IMR-90 (cell line): ENCODE measurements at regions not wholly inside any gene's neighbourhood (a gene's known extent, or its start where the extent isn't known, plus 50 kb on each side); places are given as distances from the start of the nearest gene placed in this dataset.

ENCODE experiments used
- ATAC-seq: fragments of 200-7000 bp; cut with Tn5 transposase; 2 replicates; pipeline ENCODE4 v1.9.1; 2020; ENCODE audit warnings: low read depth, mild to moderate bottlenecking, moderate library complexity
- BruUV-seq: library from RNA; stranded (reverse); fragments of 400-500 nt; replicated peaks from 2 replicates; lab custom pipeline; 2021; lab: Mats Ljungman, UMichigan
- CTCF ChIA-PET: fragments of 300-600 bp; formaldehyde crosslinking; extraction: SDS; loops from one replicate; lab custom pipeline; 2021; ENCODE audit warnings: antibody characterized with exemption; lab: Yijun Ruan, JAX
- POLR2A ChIA-PET: fragments of 300-600 bp; sonication (Branson Sonifier 250); formaldehyde crosslinking; loops from one replicate; lab custom pipeline; 2022; ENCODE audit warnings: antibody characterized with exemption; ENCODE audit not compliant: unreplicated experiment; lab: Charles Lee
- DNase-seq: peaks from one replicate; pipeline ENCODE4 v3.0.0; 2013
- H2AFZ ChIP-seq: replicated peaks from 2 replicates; pipeline ENCODE3; 2013; ENCODE audit warnings: low read length, mild to moderate bottlenecking; ENCODE audit not compliant: poor library complexity
- H2AK5ac ChIP-seq: 2 replicates; pipeline ENCODE4 v1.6.1; 2013; ENCODE audit warnings: low read depth, low read length, inconsistent platforms
- H2AK9ac ChIP-seq: replicated peaks from 2 replicates; pipeline ENCODE3; 2013; ENCODE audit warnings: mild to moderate bottlenecking, low read depth, low read length, moderate library complexity; ENCODE audit not compliant: poor library complexity
- H2BK120ac ChIP-seq: 2 replicates; pipeline ENCODE4 v1.6.1; 2013; ENCODE audit warnings: low read depth, low read length, inconsistent platforms
- H2BK15ac ChIP-seq: 3 replicates; pipeline ENCODE4 v1.6.1; 2013; ENCODE audit warnings: low read depth, low read length, inconsistent platforms
- H2BK20ac ChIP-seq: 2 replicates; pipeline ENCODE4 v1.6.1; 2013; ENCODE audit warnings: low read depth, mild to moderate bottlenecking, inconsistent platforms, low read length, moderate library complexity
- H2BK5ac ChIP-seq: 2 replicates; pipeline ENCODE4 v1.6.1; 2013; ENCODE audit warnings: mild to moderate bottlenecking, low read depth, low read length, inconsistent platforms; ENCODE audit not compliant: poor library complexity, severe bottlenecking
- H3K14ac ChIP-seq: replicated peaks from 2 replicates; pipeline ENCODE4 v1.6.1; 2013; ENCODE audit warnings: low read depth, low read length, inconsistent platforms
- H3K18ac ChIP-seq: 2 replicates; pipeline ENCODE4 v1.6.1; 2013; ENCODE audit warnings: low read depth, low read length, control low read depth
- H3K23ac ChIP-seq: 2 replicates; pipeline ENCODE4 v1.6.1; 2013; ENCODE audit warnings: low read depth, low read length, inconsistent platforms
- H3K27ac ChIP-seq: 2 replicates; pipeline ENCODE4 v1.5.1; 2013; ENCODE audit warnings: mild to moderate bottlenecking, control low read depth, low read length; ENCODE audit not compliant: insufficient read depth
- H3K27me3 ChIP-seq: 2 replicates; pipeline ENCODE4 v1.6.1; 2013; ENCODE audit warnings: low read length; ENCODE audit not compliant: control insufficient read depth, insufficient read depth
- H3K36me3 ChIP-seq: 2 replicates; pipeline ENCODE4 v1.6.1; 2013; ENCODE audit warnings: low read length, mixed read lengths; ENCODE audit not compliant: control insufficient read depth, insufficient read depth
- H3K4ac ChIP-seq: 2 replicates; pipeline ENCODE4 v1.6.1; 2013; ENCODE audit warnings: low read depth, low read length, inconsistent platforms
- H3K4me1 ChIP-seq: 2 replicates; pipeline ENCODE4 v1.6.1; 2013; ENCODE audit warnings: low read length, mixed read lengths; ENCODE audit not compliant: control insufficient read depth, insufficient read depth
- H3K4me2 ChIP-seq: 2 replicates; pipeline ENCODE4 v1.6.1; 2013; ENCODE audit warnings: low read depth, mild to moderate bottlenecking, control low read depth, low read length, moderate library complexity
- H3K4me3 ChIP-seq: 2 replicates; pipeline ENCODE4 v1.5.1; 2013; ENCODE audit warnings: low read depth, mild to moderate bottlenecking, control low read depth, low read length, moderate library complexity; ENCODE audit not compliant: insufficient read depth
- H3K56ac ChIP-seq: 2 replicates; pipeline ENCODE4 v1.6.1; 2013; ENCODE audit warnings: low read length, inconsistent platforms; ENCODE audit not compliant: insufficient read depth; ENCODE audit errors: extremely low read depth
- H3K79me1 ChIP-seq, 2 experiments: 2 replicates each; pipeline ENCODE4 v1.6.1; 2013; ENCODE audit warnings: low read length in 2 of 2, inconsistent platforms in 1 of 2, low read depth in 1 of 2
- H3K9ac ChIP-seq: 2 replicates; pipeline ENCODE4 v1.6.1; 2013; ENCODE audit warnings: low read depth, low read length, control low read depth
- H3K9me1 ChIP-seq: 2 replicates; pipeline ENCODE4 v1.6.1; 2013; ENCODE audit warnings: low read length, inconsistent platforms; ENCODE audit not compliant: insufficient read depth
- H3K9me3 ChIP-seq: 2 replicates; pipeline ENCODE4 v1.6.1; 2013; ENCODE audit warnings: low read length; ENCODE audit not compliant: control insufficient read depth, insufficient read depth
- H4K20me1 ChIP-seq: 2 replicates; pipeline ENCODE4 v1.6.1; 2013; ENCODE audit warnings: low read length, inconsistent platforms; ENCODE audit not compliant: insufficient read depth
- H4K5ac ChIP-seq: 2 replicates; pipeline ENCODE4 v1.6.1; 2013; ENCODE audit warnings: mild to moderate bottlenecking, low read depth, low read length, control low read depth
- H4K8ac ChIP-seq, 2 experiments: 2 replicates each; pipeline ENCODE4 v1.6.1; 2013; ENCODE audit warnings: low read depth in 2 of 2, low read length in 2 of 2, control low read depth in 1 of 2, inconsistent platforms in 1 of 2
- H4K91ac ChIP-seq: 2 replicates; pipeline ENCODE4 v1.6.1; 2013; ENCODE audit warnings: low read depth, low read length, inconsistent platforms; ENCODE audit not compliant: insufficient read depth
- BHLHE40 ChIP-seq: fragments of 150-350 bp; IDR thresholded peaks from 2 replicates; pipeline ENCODE4 v1.6.1; 2016; ENCODE audit warnings: mild to moderate bottlenecking, low read depth, low read length
- CEBPB ChIP-seq: IDR thresholded peaks from 2 replicates; pipeline ENCODE4 v1.6.1; 2012; ENCODE audit warnings: low read depth, low read length, improper control_type of control experiment
- CHD1 ChIP-seq: IDR thresholded peaks from 2 replicates; pipeline ENCODE4 v1.6.1; 2012; ENCODE audit warnings: low read depth, low read length, improper control_type of control experiment
- FOS ChIP-seq: fragments of 150-350 bp; IDR thresholded peaks from 2 replicates; pipeline ENCODE4 v1.6.1; 2016; ENCODE audit warnings: low read depth, low read length
- MAFK ChIP-seq: IDR thresholded peaks from 2 replicates; pipeline ENCODE4 v1.6.1; 2012; ENCODE audit warnings: low read depth, low read length, improper control_type of control experiment
- MAZ ChIP-seq: IDR thresholded peaks from 2 replicates; pipeline ENCODE4 v1.6.1; 2012; ENCODE audit warnings: low read depth, mild to moderate bottlenecking, low read length, improper control_type of control experiment, moderate library complexity, borderline replicate concordance
- POLR2A ChIP-seq: IDR thresholded peaks from 2 replicates; pipeline ENCODE4 v1.6.1; 2012; ENCODE audit warnings: mild to moderate bottlenecking, low read depth, low read length
- RAD21 ChIP-seq: IDR thresholded peaks from 2 replicates; pipeline ENCODE4 v1.6.1; 2012; ENCODE audit warnings: low read length, improper control_type of control experiment
- RCOR1 ChIP-seq: IDR thresholded peaks from 2 replicates; pipeline ENCODE4 v1.6.1; 2012; ENCODE audit warnings: mild to moderate bottlenecking, low read length, improper control_type of control experiment; ENCODE audit not compliant: insufficient replicate concordance
- RFX5 ChIP-seq: IDR thresholded peaks from 2 replicates; pipeline ENCODE4 v1.8.0; 2012; ENCODE audit warnings: low read depth, mild to moderate bottlenecking, low read length, moderate library complexity
- dilution Hi-C: fragments of 300-500 bp; cut with HindIII; formaldehyde crosslinking; loops from one replicate; pipeline ENCODE4 v1.14.3; 2018; ENCODE audit warnings: low sequenced_read_pairs; ENCODE audit not compliant: unreplicated experiment
- in situ Hi-C: fragments of 300-500 bp; cut with MboI; formaldehyde crosslinking; loops from 3 replicates; pipeline ENCODE4 v1.14.3; 2019; ENCODE audit warnings: low sequenced_read_pairs, inconsistent platforms, mixed read lengths
- intact Hi-C: fragments of 100-400 bp; cut with micrococcal nuclease; formaldehyde crosslinking; loops from 2 replicates; pipeline ENCODE4 v1.10.0; 2022
- TF ChIP-seq, protein P1 (sequence below): conservative IDR thresholded peaks from 2 replicates; pipeline ENCODE4 v1.5.1; 2012; ENCODE audit warnings: mild to moderate bottlenecking, low read depth, low read length, improper control_type of control experiment
- TF ChIP-seq, protein P2 (sequence below): fragments of 150-350 bp; IDR thresholded peaks from 2 replicates; pipeline ENCODE4 v1.6.1; 2017; ENCODE audit warnings: mild to moderate bottlenecking, antibody characterized with exemption, low read length, low read depth

DNA sequence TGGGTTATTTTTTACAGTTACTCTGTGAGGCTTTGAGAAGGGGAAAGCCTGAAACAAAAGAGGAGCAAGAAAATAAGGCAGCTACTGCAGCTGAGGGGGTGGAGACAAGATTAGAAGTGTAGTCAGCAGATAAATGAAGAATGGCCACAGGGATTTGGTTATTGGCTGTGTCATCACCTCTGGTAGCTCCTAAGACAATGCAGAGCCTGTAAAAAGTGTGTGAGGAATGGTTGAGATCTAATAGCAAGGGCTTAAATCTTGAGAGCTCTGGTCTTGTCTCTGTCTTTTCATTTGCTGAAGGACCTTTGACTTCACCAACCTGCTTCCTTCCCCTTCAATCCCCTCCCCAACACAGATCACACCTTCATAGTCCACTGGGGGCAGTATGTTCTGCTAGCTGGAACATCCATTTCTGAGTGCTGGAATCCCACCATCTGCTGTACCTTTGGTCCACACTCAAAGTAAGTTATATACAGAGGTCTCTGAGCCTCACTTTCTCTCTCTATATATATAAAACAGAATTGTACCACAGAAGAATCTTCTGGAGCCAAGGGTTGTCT is 213.7 kb upstream of the ZIC3 start:
- H3K23ac ChIP-seq, result no peak overlapping the region
- no peaks in the 10 kb centered on the region for H3K79me1 ChIP-seq
- no peak overlapping the region for H3K4me2 ChIP-seq
- no peaks in the 10 kb centered on the region for H3K9me3 ChIP-seq
- H3K36me3 ChIP-seq, result no peaks in the 10 kb centered on the region
- no peak overlapping the region for H3K9ac ChIP-seq
- in situ Hi-C loops, result no loop called here
- no peaks in the 10 kb centered on the region for H3K27me3 ChIP-seq
- H3K27ac ChIP-seq, result no peak overlapping the region
- no peak overlapping the region for H3K56ac ChIP-seq
- H3K4ac ChIP-seq, result no peak overlapping the region
- ChIA-PET POLR2A (no interaction called here), CTCF (interaction anchor here (0.9 kb wide), 1 partner anchor 11 kb away, joined by 3 read pairs; no protein-coding TSS in a partner anchor)
- no peak for TF ChIP-seq RCOR1
- no peak for TF ChIP-seq POLR2A
- no peak for TF ChIP-seq CHD1
- TF ChIP-seq BHLHE40, result no peak
- TF ChIP-seq MAZ, result no peak
- TF ChIP-seq FOS, result no peak
- no peak for TF ChIP-seq CEBPB
- TF ChIP-seq RAD21, result no peak
- TF ChIP-seq, protein P1, sequence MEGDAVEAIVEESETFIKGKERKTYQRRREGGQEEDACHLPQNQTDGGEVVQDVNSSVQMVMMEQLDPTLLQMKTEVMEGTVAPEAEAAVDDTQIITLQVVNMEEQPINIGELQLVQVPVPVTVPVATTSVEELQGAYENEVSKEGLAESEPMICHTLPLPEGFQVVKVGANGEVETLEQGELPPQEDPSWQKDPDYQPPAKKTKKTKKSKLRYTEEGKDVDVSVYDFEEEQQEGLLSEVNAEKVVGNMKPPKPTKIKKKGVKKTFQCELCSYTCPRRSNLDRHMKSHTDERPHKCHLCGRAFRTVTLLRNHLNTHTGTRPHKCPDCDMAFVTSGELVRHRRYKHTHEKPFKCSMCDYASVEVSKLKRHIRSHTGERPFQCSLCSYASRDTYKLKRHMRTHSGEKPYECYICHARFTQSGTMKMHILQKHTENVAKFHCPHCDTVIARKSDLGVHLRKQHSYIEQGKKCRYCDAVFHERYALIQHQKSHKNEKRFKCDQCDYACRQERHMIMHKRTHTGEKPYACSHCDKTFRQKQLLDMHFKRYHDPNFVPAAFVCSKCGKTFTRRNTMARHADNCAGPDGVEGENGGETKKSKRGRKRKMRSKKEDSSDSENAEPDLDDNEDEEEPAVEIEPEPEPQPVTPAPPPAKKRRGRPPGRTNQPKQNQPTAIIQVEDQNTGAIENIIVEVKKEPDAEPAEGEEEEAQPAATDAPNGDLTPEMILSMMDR, result no peak
- no peak for TF ChIP-seq MAFK
- TF ChIP-seq, protein P2, sequence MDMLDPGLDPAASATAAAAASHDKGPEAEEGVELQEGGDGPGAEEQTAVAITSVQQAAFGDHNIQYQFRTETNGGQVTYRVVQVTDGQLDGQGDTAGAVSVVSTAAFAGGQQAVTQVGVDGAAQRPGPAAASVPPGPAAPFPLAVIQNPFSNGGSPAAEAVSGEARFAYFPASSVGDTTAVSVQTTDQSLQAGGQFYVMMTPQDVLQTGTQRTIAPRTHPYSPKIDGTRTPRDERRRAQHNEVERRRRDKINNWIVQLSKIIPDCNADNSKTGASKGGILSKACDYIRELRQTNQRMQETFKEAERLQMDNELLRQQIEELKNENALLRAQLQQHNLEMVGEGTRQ, result no peak
- no peak for TF ChIP-seq RFX5
- no peak overlapping the region for H4K5ac ChIP-seq
- H2BK5ac ChIP-seq, result no peak overlapping the region
- H4K20me1 ChIP-seq, result no peaks in the 10 kb centered on the region
- H2AFZ ChIP-seq, result no peak overlapping the region
- H2AK5ac ChIP-seq, result no peak overlapping the region
- H3K14ac ChIP-seq, result no peak overlapping the region
- BruUV-seq, result no TSS peak
- intact Hi-C loops, result no loop called here
- no peak overlapping the region for H2AK9ac ChIP-seq
- ATAC-seq (no peak), DNase-seq (no peak)
- no peak overlapping the region for H2BK15ac ChIP-seq
- H3K18ac ChIP-seq, result no peak overlapping the region
- no peak overlapping the region for H2BK20ac ChIP-seq
- dilution Hi-C loops, result no loop called here
- H4K91ac ChIP-seq, result no peak overlapping the region
- H3K9me1 ChIP-seq, result no peaks in the 10 kb centered on the region
- no peak overlapping the region for H2BK120ac ChIP-seq
- H3K4me3 ChIP-seq, result no peak overlapping the region
- no peaks in the 10 kb centered on the region for H3K4me1 ChIP-seq
- no peak overlapping the region for H4K8ac ChIP-seq
